Memory B cell (primary cell): ENCODE measurements at regions not wholly inside any gene's neighbourhood (a gene's known extent, or its start where the extent isn't known, plus 50 kb on each side); places are given as distances from the start of the nearest gene placed in this dataset.

Experiments
- ATAC-seq: fragments of 150-1000 bp; cut with Tn5 transposase; 2 replicates; pipeline ENCODE4 v1.10.0; 2021; ENCODE audit warnings: low read depth, mild to moderate bottlenecking, moderate library complexity
- DNase-seq, 2 donors: peaks; one replicate each; pipeline ENCODE4 v3.0.0; 2022; ENCODE audit warnings: low spot score in 2 of 2
- H3K27ac Mint-ChIP-seq: one replicate; pipeline ENCODE4 v1.8.0; 2022; ENCODE audit warnings: mild to moderate bottlenecking, moderate library complexity, mixed read lengths
- H3K27me3 Mint-ChIP-seq: one replicate; pipeline ENCODE4 v1.8.0; 2022; ENCODE audit warnings: mixed read lengths
- H3K36me3 Mint-ChIP-seq: one replicate; pipeline ENCODE4 v1.8.0; 2022; ENCODE audit warnings: mild to moderate bottlenecking, mixed read lengths
- H3K4me1 Mint-ChIP-seq: one replicate; pipeline ENCODE4 v1.8.0; 2022; ENCODE audit warnings: mixed read lengths
- H3K4me3 Mint-ChIP-seq: one replicate; pipeline ENCODE4 v1.8.0; 2022; ENCODE audit warnings: mild to moderate bottlenecking, moderate library complexity, mixed read lengths
- H3K9me3 Mint-ChIP-seq: one replicate; pipeline ENCODE4 v1.8.0; 2022; ENCODE audit warnings: mixed read lengths

GRCh38 chr14:101407328-101407727 lies 154.0 kb upstream of the DIO3 start:
- Mint-ChIP-seq H3K9me3 (no peaks in the 10 kb centered on the region), H3K27me3 (no peaks in the 10 kb centered on the region), H3K36me3 (no peaks in the 10 kb centered on the region), H3K27ac (no peak overlapping the region), H3K4me1 (no peaks in the 10 kb centered on the region), H3K4me3 (no peak overlapping the region)
- no peak for DNase-seq
- ATAC-seq = no peak

GRCh38 chr14:101408077-101408831 lies 153.0 kb upstream of the DIO3 start:
- H3K27ac Mint-ChIP-seq = no peak overlapping the region
- H3K4me3 Mint-ChIP-seq = no peak overlapping the region
- no peaks in the 10 kb centered on the region for H3K36me3 Mint-ChIP-seq
- H3K9me3 Mint-ChIP-seq = no peaks in the 10 kb centered on the region
- DNase-seq (no peak), ATAC-seq (no peak)
- H3K4me1 Mint-ChIP-seq = no peaks in the 10 kb centered on the region
- H3K27me3 Mint-ChIP-seq = no peaks in the 10 kb centered on the region

GRCh38 chr14:101409006-101409543 lies 152.2 kb upstream of the DIO3 start:
- H3K27ac Mint-ChIP-seq = no peak overlapping the region
- H3K36me3 Mint-ChIP-seq = no peaks in the 10 kb centered on the region
- H3K4me1 Mint-ChIP-seq = no peaks in the 10 kb centered on the region
- H3K27me3 Mint-ChIP-seq = no peaks in the 10 kb centered on the region
- DNase-seq (no peak), ATAC-seq (no peak)
- no peak overlapping the region for H3K4me3 Mint-ChIP-seq
- no peaks in the 10 kb centered on the region for H3K9me3 Mint-ChIP-seq

GRCh38 chr14:101410126-101410525 lies 151.2 kb upstream of the DIO3 start:
- Mint-ChIP-seq H3K27me3 (no peaks in the 10 kb centered on the region), H3K4me3 (no peak overlapping the region), H3K27ac (no peak overlapping the region), H3K9me3 (no peaks in the 10 kb centered on the region), H3K36me3 (no peaks in the 10 kb centered on the region), H3K4me1 (no peaks in the 10 kb centered on the region)
- ATAC-seq (no peak), DNase-seq (no peak)

- H3K4me1 Mint-ChIP-seq = no peaks in the 10 kb centered on the region
- no peak for DNase-seq
- no peaks in the 10 kb centered on the region for H3K36me3 Mint-ChIP-seq
- ATAC-seq = no peak
- H3K27ac Mint-ChIP-seq = no peak overlapping the region
- H3K9me3 Mint-ChIP-seq = no peaks in the 10 kb centered on the region
- no peaks in the 10 kb centered on the region for H3K27me3 Mint-ChIP-seq
- H3K4me3 Mint-ChIP-seq = no peak overlapping the region
These were observed 150.1 kb upstream of the DIO3 start for GRCh38 chr14:101411151-101411550.

- no peak for ATAC-seq
- no peak for DNase-seq
- Mint-ChIP-seq H3K4me3 (no peak overlapping the region), H3K4me1 (no peaks in the 10 kb centered on the region), H3K27ac (no peak overlapping the region), H3K9me3 (no peaks in the 10 kb centered on the region), H3K27me3 (peaks cover 2% of the 10 kb centered on the region), H3K36me3 (no peaks in the 10 kb centered on the region)
These were observed 149.5 kb upstream of the DIO3 start for GRCh38 chr14:101411779-101412178.

- no peak overlapping the region for H3K27ac Mint-ChIP-seq
- no peaks in the 10 kb centered on the region for H3K36me3 Mint-ChIP-seq
- H3K4me1 Mint-ChIP-seq = no peaks in the 10 kb centered on the region
- no peak for DNase-seq
- H3K9me3 Mint-ChIP-seq = no peaks in the 10 kb centered on the region
- H3K4me3 Mint-ChIP-seq = no peak overlapping the region
- ATAC-seq = no peak
- H3K27me3 Mint-ChIP-seq = peaks cover 2% of the 10 kb centered on the region
These were observed 148.6 kb upstream of the DIO3 start for GRCh38 chr14:101412739-101413138.

GRCh38 chr14:101417434-101417833 lies 143.9 kb upstream of the DIO3 start:
- Mint-ChIP-seq H3K36me3 (no peaks in the 10 kb centered on the region), H3K4me3 (no peak overlapping the region), H3K27me3 (peaks cover 2% of the 10 kb centered on the region), H3K9me3 (no peaks in the 10 kb centered on the region), H3K27ac (no peak overlapping the region), H3K4me1 (no peaks in the 10 kb centered on the region)
- no peak for DNase-seq
- ATAC-seq = no peak

- no peaks in the 10 kb centered on the region for H3K36me3 Mint-ChIP-seq
- no peaks in the 10 kb centered on the region for H3K4me1 Mint-ChIP-seq
- H3K9me3 Mint-ChIP-seq = peaks cover 2% of the 10 kb centered on the region
- ATAC-seq (no peak), DNase-seq (no peak)
- no peak overlapping the region for H3K4me3 Mint-ChIP-seq
- H3K27ac Mint-ChIP-seq = no peak overlapping the region
- H3K27me3 Mint-ChIP-seq = peaks cover 2% of the 10 kb centered on the region
These were observed 142.7 kb upstream of the DIO3 start for GRCh38 chr14:101418601-101419000.

- ATAC-seq = no peak
- no peak for DNase-seq
- Mint-ChIP-seq H3K4me1 (no peaks in the 10 kb centered on the region), H3K9me3 (peaks cover 15% of the 10 kb centered on the region), H3K27me3 (no peaks in the 10 kb centered on the region), H3K4me3 (no peak overlapping the region), H3K27ac (no peak overlapping the region), H3K36me3 (no peaks in the 10 kb centered on the region)
These were observed 134.8 kb upstream of the DIO3 start for GRCh38 chr14:101426466-101426865.

GRCh38 chr14:101428409-101428808 lies 132.9 kb upstream of the DIO3 start:
- Mint-ChIP-seq H3K9me3 (peaks cover 13% of the 10 kb centered on the region), H3K4me3 (no peak overlapping the region), H3K27me3 (no peaks in the 10 kb centered on the region), H3K36me3 (no peaks in the 10 kb centered on the region), H3K4me1 (no peaks in the 10 kb centered on the region), H3K27ac (no peak overlapping the region)
- no peak for DNase-seq
- ATAC-seq = no peak

GRCh38 chr14:101435546-101435945 lies 125.7 kb upstream of the DIO3 start:
- no peaks in the 10 kb centered on the region for H3K4me1 Mint-ChIP-seq
- no peak overlapping the region for H3K27ac Mint-ChIP-seq
- DNase-seq = no peak

GRCh38 chr14:101439023-101439422 lies 122.3 kb upstream of the DIO3 start:
- H3K4me3 Mint-ChIP-seq = no peak overlapping the region
- ATAC-seq (no peak), DNase-seq (no peak)
- H3K4me1 Mint-ChIP-seq = no peaks in the 10 kb centered on the region
- H3K9me3 Mint-ChIP-seq = no peaks in the 10 kb centered on the region
- no peaks in the 10 kb centered on the region for H3K36me3 Mint-ChIP-seq
- no peak overlapping the region for H3K27ac Mint-ChIP-seq
- H3K27me3 Mint-ChIP-seq = peaks cover 2% of the 10 kb centered on the region

More at GRCh38 chr14:101435546-101435945, 125.7 kb upstream of the DIO3 start:
- Mint-ChIP-seq H3K4me3 (no peak overlapping the region), H3K9me3 (peaks cover 3% of the 10 kb centered on the region), H3K36me3 (no peaks in the 10 kb centered on the region), H3K27me3 (no peaks in the 10 kb centered on the region)
- no peak for ATAC-seq

- no peak for ATAC-seq
- no peak overlapping the region for H3K4me3 Mint-ChIP-seq
- peaks cover 2% of the 10 kb centered on the region for H3K27me3 Mint-ChIP-seq
- DNase-seq = no peak
- no peaks in the 10 kb centered on the region for H3K9me3 Mint-ChIP-seq
- H3K36me3 Mint-ChIP-seq = no peaks in the 10 kb centered on the region
- H3K4me1 Mint-ChIP-seq = no peaks in the 10 kb centered on the region
- H3K27ac Mint-ChIP-seq = no peak overlapping the region
These were observed 120.8 kb upstream of the DIO3 start for GRCh38 chr14:101440496-101440895.

GRCh38 chr14:101441710-101442109 lies 119.6 kb upstream of the DIO3 start:
- ATAC-seq (no peak), DNase-seq (no peak)
- Mint-ChIP-seq H3K27me3 (peaks cover 2% of the 10 kb centered on the region), H3K4me1 (no peaks in the 10 kb centered on the region), H3K9me3 (no peaks in the 10 kb centered on the region), H3K4me3 (no peak overlapping the region), H3K36me3 (no peaks in the 10 kb centered on the region), H3K27ac (no peak overlapping the region)
